ENCODE measurements at regions not wholly inside any gene's neighbourhood (a gene's known extent, or its start where the extent isn't known, plus 50 kb on each side); places are given as distances from the start of the nearest gene placed in this dataset.

DNA sequence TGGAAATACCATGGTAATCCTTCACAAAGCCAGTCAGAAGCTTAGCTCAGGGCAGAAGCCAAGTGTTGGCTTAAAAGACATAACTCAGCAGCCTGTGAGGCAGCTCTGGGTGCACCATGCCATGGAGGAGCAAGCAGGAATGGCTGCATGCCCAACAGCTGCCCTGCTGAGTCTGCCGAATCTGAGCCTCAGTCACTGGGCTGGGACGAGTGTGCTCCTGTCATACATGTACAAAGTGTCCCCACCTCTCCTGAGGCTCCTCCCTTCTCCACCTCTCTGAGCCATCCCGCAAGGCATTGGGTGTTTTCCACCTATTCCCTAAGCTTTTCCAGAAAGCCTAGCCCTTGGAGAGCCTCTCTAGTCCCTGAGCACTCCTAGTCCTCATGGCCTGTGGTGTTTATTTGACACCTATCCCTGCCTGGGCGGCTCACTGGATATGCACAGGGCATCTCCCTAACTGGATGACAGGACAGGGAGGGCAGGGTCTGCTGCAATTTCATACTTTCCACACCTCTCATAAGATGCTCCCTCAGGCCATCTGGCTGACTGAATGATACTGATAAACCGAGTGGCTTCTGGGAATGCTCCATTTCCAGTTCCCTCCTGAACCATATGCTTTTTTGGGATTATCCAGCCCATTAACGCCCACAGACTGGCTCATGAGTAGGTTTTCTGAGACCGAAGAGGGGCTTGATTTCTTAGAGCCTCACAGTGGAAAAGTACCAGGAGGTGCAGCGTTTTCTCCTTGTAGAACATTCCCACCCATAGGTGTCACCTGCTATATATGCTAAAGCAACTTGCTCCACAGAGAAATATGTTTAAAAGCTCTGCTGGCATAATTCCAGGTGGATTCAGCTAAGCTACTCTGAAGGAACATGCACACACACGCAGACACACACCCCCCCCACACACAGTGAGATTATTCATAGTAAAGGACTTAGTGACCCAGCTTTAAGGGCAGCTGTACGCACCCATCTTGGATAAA, 199.3 kb downstream of the SNX10 start:
- Histone ChIP-seq H3K79me2 (ENCODE audit: control insufficient read depth in 1 of 2, insufficient read depth in 2 of 2, low read length in 2 of 2) (no peaks in the 10 kb centered on the region), H3K4me3 (ENCODE audit: extremely low read depth in 1 of 4, insufficient read depth in 2 of 4, low read depth in 3 of 4, low read length in 4 of 4) (no peak overlapping the region), H3K23me2 (ENCODE audit: low read depth, low read length) (no peaks in the 10 kb centered on the region), H2BK5ac (ENCODE audit: low read depth, low read length) (no peak overlapping the region), H3K14ac (ENCODE audit: insufficient read length) (no peak overlapping the region), H4K5ac (ENCODE audit: insufficient read length, low read depth, low read length) (no peak overlapping the region), H3K23ac (ENCODE audit: insufficient read length) (no peak overlapping the region), H2BK20ac (ENCODE audit: low read length) (no peak overlapping the region), H3K4me2 (ENCODE audit: insufficient read depth in 1 of 2, low read depth in 2 of 2, low read length in 2 of 2) (no peak overlapping the region), H3K79me1 (ENCODE audit: low read depth, low read length) (no peaks in the 10 kb centered on the region), H3K56ac (replicated peaks; ENCODE audit: insufficient read length, low read depth, low read length) (no peak overlapping the region), H2AFZ (ENCODE audit: low read length) (no peak overlapping the region), H2AK5ac (ENCODE audit: low read depth, low read length) (no peak overlapping the region), H4K8ac (ENCODE audit: extremely low read depth, insufficient read depth, low read length) (no peak overlapping the region; the same call in 1 of the 2 replicates), H3K18ac (ENCODE audit: extremely low read depth, low read length) (peak overlapping the region; percentile 9; the same call in 1 of the 2 replicates), H3K4me1 (replicated peaks in 1 of 4; ENCODE audit: control insufficient read depth in 3 of 4, insufficient read depth in 4 of 4, low read length in 3 of 4) (peaks cover 0 to 5% (median 4%) of the 10 kb centered on the region in 4 experiments; a peak in 4 of 7 replicates), H4K20me1 (replicated peaks in 1 of 2; ENCODE audit: control insufficient read depth in 1 of 2, insufficient read depth in 2 of 2, low read length in 2 of 2) (no peaks in the 10 kb centered on the region), H4K91ac (replicated peaks; ENCODE audit: insufficient read length, low read length) (no peak overlapping the region), H3K27ac (ENCODE audit: low read depth, low read length) (no peak overlapping the region), H3K27me3 (replicated peaks in 1 of 4; ENCODE audit: control insufficient read depth in 3 of 4, extremely low read depth in 1 of 4, insufficient read depth in 3 of 4, low read length in 3 of 4) (no peaks in the 10 kb centered on the region), H3K9ac (replicated peaks in 1 of 4; ENCODE audit: extremely low read depth in 1 of 4, low read depth in 3 of 4, low read length in 3 of 4) (no peak overlapping the region), H2BK12ac (ENCODE audit: low read depth, low read length) (no peak overlapping the region), H3K4ac (replicated peaks; ENCODE audit: insufficient read length, low read depth, low read length) (no peak overlapping the region), H2BK15ac (ENCODE audit: low read length) (no peak overlapping the region), H3K36me3 (ENCODE audit: control insufficient read depth in 2 of 4, insufficient read depth in 4 of 4, low read length in 3 of 4) (no peaks in the 10 kb centered on the region), H3K9me3 (ENCODE audit: insufficient read depth in 2 of 2, low read depth in 1 of 2, low read length in 1 of 2) (no peaks in the 10 kb centered on the region), H2BK120ac (replicated peaks; ENCODE audit: low read depth, low read length) (no peak overlapping the region)
- POLR2A ChIA-PET (ENCODE audit: partially characterized antibody): interaction anchor here (1.2 kb wide), 1 partner anchor 106 kb away, joined by 3 read pairs; no protein-coding TSS in a partner anchor
- no peak for FAIRE-seq
- TF ChIP-seq CHD1 (IDR thresholded peaks at IDR 0.05; ENCODE audit: low read depth, low read length) (no peak), SP4 (IDR thresholded peaks at IDR 0.05; ENCODE audit: low read length) (no peak), NRF1 (IDR thresholded peaks at IDR 0.05; ENCODE audit: low read depth, low read length) (no peak), YY1 (IDR thresholded peaks at IDR 0.05; ENCODE audit: low read depth, low read length) (no peak), MAFK (IDR thresholded peaks at IDR 0.05; ENCODE audit: low read depth, low read length) (no peak)
- CTCF ChIA-PET (ENCODE audit: partially characterized antibody): interaction anchor here (0.6 to 2.0 kb wide), 9 partner anchors 10 to 191 kb away, joined by 3 to 7 read pairs (median 4); no protein-coding TSS in a partner anchor
- 83% methylated on average over 10 of the region's 10 CpGs; no CpG with 5 or more reads in 1 of the 2 experiments for WGBS, 2 experiments (ENCODE audit: extremely low coverage in 1 of 2, insufficient coverage in 1 of 2, insufficient read length in 1 of 2, insufficient replicate concordance in 2 of 2, low coverage in 1 of 2, low lambda C conversion rate in 2 of 2, missing lambda C conversion rate in 1 of 2)
- no peak for DNase-seq (ENCODE audit: low read depth in 1 of 2, low spot score in 2 of 2)
